ENCODE measurements at regions not wholly inside any gene's neighbourhood (a gene's known extent, or its start where the extent isn't known, plus 50 kb on each side); places are given as distances from the start of the nearest gene placed in this dataset.

DNA sequence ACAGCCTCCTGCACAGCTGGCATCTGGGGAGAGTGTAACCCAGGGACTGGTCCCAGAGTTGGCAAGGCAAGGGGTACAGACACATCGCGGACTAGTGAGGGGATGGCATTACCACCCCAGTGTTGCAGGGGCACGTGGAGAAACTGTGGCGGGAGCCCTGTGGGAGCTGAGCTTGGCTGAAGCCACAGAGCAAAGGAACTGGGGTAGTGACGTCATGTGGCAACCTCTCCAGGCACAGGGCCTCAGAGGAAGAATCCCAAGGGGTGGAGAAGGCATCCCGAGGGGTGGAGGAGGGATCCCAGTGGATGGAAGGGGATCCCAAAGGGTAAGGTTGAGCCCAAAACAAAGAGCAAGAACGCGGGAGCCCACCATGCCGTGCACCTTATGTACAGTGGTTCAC lies 70.1 kb downstream of the GSC start:
- TF ChIP-seq, protein P1, sequence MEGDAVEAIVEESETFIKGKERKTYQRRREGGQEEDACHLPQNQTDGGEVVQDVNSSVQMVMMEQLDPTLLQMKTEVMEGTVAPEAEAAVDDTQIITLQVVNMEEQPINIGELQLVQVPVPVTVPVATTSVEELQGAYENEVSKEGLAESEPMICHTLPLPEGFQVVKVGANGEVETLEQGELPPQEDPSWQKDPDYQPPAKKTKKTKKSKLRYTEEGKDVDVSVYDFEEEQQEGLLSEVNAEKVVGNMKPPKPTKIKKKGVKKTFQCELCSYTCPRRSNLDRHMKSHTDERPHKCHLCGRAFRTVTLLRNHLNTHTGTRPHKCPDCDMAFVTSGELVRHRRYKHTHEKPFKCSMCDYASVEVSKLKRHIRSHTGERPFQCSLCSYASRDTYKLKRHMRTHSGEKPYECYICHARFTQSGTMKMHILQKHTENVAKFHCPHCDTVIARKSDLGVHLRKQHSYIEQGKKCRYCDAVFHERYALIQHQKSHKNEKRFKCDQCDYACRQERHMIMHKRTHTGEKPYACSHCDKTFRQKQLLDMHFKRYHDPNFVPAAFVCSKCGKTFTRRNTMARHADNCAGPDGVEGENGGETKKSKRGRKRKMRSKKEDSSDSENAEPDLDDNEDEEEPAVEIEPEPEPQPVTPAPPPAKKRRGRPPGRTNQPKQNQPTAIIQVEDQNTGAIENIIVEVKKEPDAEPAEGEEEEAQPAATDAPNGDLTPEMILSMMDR (IDR thresholded peaks at IDR 0.05) = no peak
- no peak for TF ChIP-seq POLR2A (IDR thresholded peaks at IDR 0.05)
